Stomach (tissue), 4 donors: ENCODE measurements at regions not wholly inside any gene's neighbourhood (a gene's known extent, or its start where the extent isn't known, plus 50 kb on each side); places are given as distances from the start of the nearest gene placed in this dataset.

Source experiments
- CTCF ChIP-seq, 7 experiments: fragments of 450-650 bp in 4 of 7; fragments of 200-600 bp in 3 of 7; sonication (generic) in 3 of 7; IDR thresholded peaks; one replicate each; pipeline ENCODE4 v1.5.1; 2016 to 2019; ENCODE audit warnings: antibody characterized with exemption in 7 of 7, control low read depth in 2 of 7, mild to moderate bottlenecking in 1 of 7
- POLR2A ChIP-seq, 4 donors: fragments of 450-650 bp; IDR thresholded peaks; one replicate each; pipeline ENCODE4 v1.6.1; 2016; ENCODE audit warnings: antibody characterized with exemption in 4 of 4, control low read depth in 2 of 4, mild to moderate bottlenecking in 1 of 4, moderate library complexity in 1 of 4

- TF ChIP-seq CTCF (IDR thresholded peaks at IDR 0.05) = no peak
- no peak for TF ChIP-seq POLR2A (IDR thresholded peaks at IDR 0.05)
These were observed 167.2 kb downstream of the C9orf152 start for GRCh38 chr9:110040788-110041187.
